ENCODE measurements at regions not wholly inside any gene's neighbourhood (a gene's known extent, or its start where the extent isn't known, plus 50 kb on each side); places are given as distances from the start of the nearest gene placed in this dataset.

GRCh38 chr10:55310143-55310542 lies 509.1 kb upstream of the PCDH15 start:
- TF ChIP-seq POLR2AphosphoS5 (IDR thresholded peaks at IDR 0.05; ENCODE audit: low read depth, low read length) (no peak), FOXP2 (optimal IDR thresholded peaks at IDR 0.05; ENCODE audit: borderline replicate concordance, extremely low read depth, extremely low read length, insufficient read depth) (no peak)
